DOHH2 (cell line): ENCODE measurements at regions not wholly inside any gene's neighbourhood (a gene's known extent, or its start where the extent isn't known, plus 50 kb on each side); places are given as distances from the start of the nearest gene placed in this dataset.

Experiments used
- CTCF ChIP-seq: fragments of 200-600 bp; sonication (generic); IDR thresholded peaks from one replicate; pipeline ENCODE4 v1.5.1; 2014; ENCODE audit warnings: antibody characterized with exemption, mild to moderate bottlenecking, low read depth, low read length; ENCODE audit not compliant: poor library complexity, severe bottlenecking
- EZH2phosphoT487 ChIP-seq: fragments of 200-600 bp; sonication (generic); IDR thresholded peaks from 2 replicates; pipeline ENCODE4 v1.6.1; 2017; ENCODE audit warnings: borderline replicate concordance, mild to moderate bottlenecking, antibody characterized with exemption, low read length, moderate library complexity, mixed read lengths

- TF ChIP-seq EZH2phosphoT487 (no peak), CTCF (no peak)
Measured at GRCh38 chr17:70892527-70892926, 723.2 kb downstream of the KCNJ2 start.
